Ureter (tissue), 1 donor: ENCODE measurements at regions not wholly inside any gene's neighbourhood (a gene's known extent, or its start where the extent isn't known, plus 50 kb on each side); places are given as distances from the start of the nearest gene placed in this dataset.
"Not testable (repeated sequence)": the region's sequence is repeated elsewhere in the genome, so short reads cannot be mapped to it uniquely, and the experiment has no call there.

Source experiments
- DNase-seq: peaks from one replicate; pipeline ENCODE4 v3.0.0-alpha.2; 2020; ENCODE audit warnings: low spot score
- donor health status: DM: yes; HTN: yes; CAD: no.

GRCh38 chr20:48381353-48382120 lies 446.3 kb downstream of the PREX1 start:
- no peak for DNase-seq

DNA sequence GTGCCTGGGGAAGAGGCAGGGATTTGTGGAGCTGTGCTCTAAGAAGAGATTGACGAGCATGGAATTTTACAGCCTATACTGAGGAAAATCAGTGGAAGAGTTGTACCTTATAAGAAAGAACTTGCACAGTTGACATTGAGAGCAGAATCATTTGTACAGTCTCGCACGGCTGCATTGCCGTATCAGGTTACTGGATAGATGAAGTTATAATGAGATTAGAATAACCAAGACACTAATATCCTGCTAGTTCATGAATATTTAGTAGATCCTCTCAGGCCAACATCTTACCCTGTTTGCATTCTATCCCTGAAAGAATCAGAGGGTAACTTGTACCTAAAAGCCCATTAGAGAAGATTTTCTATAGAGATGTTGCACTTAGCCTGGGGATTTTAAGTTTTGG lies 447.1 kb downstream of the PREX1 start:
- no peak for DNase-seq

DNA sequence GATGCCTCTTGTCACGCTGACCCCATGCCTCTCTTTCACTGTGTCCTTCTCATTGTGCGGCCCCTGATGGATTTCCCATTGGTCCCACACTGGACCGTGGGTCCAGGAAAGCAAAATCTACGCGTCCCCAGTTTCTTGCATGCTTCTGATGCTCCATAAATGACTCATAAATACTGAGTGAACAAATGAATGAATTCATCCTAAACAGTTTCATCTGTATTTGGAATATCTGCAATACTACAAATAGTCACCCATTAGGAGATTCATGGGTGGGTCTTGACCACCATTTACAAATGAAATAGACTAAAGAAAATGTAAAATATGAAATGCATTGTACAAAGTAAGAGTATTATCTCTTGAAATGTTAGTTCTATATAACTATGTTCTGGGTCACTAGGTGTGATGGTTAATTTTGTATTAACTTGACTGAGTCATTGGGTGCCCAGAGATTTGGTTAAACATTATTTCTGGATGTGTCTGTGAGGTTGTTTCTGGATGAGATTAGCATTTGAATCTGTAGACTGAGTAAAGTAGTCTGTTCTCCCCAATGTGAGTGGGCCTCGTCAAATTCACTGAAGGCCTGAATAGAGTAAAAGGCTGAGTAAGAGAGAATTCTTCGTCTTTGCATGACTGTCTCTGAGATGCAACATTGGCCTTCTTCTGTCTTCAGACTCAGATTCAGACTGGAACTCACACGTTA lies 448.7 kb downstream of the PREX1 start:
- DNase-seq: no peak

DNA sequence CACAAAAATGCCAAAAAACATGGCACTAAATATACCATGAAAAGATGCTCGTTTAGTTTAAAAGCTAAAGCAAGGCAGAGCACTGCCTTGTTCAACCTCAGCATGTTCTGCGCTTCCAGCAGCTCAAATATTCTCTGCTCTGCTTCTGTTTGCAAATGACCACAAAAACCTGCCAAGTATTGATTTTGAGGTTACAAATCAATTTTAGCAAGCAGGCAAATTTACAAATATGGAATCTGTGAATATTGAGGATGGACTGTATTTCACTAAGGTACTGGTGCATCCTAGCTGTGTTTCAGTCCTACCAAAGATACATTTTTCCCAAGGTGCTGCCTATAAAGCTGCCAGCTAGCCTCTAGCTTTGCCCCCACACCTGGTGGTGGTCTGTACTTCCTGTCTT lies 449.9 kb downstream of the PREX1 start:
- no peak for DNase-seq

DNA sequence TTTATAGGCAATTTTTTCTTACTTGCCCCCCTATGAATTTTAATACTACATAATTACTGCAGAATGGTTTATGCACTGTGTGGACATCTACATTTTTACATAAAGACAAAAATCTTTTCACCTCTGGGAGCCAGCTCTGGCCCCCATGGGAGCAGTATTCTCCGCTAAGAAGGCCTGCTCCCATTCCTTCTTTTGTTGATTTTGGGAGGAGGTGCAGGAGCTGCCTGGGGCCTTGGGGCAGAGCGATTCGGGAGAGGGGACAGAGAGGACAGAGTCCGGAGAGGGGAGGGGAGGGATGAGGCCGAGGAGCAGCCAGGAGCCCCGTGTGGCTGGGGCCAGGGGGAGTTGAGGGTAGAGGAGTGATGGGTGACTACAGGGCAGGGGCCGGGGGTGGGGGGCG lies 452.0 kb downstream of the PREX1 start:
- DNase-seq: no peak

DNA sequence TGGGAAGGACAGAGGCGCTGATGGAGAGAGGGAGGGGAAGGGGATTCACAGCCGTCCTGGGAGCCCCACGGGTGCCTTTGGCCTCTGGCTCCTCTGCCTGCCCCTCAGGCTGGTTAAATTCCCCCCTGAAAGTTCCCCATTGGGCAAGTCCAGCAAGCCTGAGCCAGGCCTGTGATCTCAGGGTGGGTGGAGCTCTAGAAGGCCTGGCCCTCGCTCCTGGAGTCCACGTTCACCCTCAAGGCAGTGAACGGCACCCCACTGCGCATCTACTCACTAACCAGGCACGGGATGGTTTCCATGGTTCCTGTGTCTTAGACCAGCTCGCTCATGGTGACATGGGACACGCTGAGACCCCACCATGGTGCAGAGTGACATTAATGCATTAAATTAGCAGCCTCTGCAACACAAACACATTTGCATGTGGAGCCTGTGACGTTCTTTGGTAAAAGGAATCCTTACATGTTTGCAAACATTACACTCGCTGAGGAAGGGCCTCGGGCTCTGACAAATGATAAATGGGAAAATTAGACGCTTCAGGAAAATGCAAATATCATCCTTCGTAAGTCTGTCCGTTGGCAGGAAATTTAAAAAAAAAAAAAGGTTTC lies 452.7 kb downstream of the PREX1 start:
- no peak for DNase-seq

GRCh38 chr20:48374031-48374907 lies 453.5 kb downstream of the PREX1 start:
- peak; percentile 59 for DNase-seq

GRCh38 chr20:48373555-48373934 lies 454.3 kb downstream of the PREX1 start:
- DNase-seq: no peak

DNA sequence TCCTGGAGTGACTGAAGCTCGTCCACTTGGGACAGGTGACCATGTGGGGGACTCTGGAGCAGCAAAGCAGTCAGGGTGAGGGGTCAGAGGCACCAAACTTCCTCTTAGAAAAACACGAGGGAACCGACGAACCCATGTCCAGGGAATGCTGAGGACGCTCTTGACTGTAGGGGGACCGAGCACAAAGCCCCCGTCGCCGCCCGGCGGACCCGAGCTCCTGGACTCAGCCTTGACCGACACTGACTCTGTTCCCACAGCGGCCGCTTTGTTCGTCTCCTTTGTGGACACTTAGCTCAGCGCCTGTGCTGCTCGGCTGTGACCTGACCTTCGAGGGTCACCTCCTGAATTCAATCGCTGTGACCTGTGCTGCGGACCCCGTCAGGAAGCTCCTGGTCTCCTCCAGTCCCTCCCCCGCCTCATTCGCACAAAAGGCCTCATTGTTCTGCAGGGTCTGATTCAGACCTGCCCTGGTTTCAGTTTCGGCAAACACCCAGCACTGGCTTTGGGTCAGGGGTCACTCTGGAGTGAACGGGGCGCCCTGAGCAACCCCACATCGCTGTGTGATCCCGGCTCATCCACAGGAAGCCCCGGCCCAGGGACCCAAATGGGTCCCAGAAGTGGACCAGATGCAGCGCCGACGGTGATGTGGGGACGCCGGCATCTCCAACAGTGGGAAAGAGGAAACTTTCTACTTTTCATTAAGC lies 454.8 kb downstream of the PREX1 start:
- not testable (repeated sequence) for DNase-seq

GRCh38 chr20:48371211-48371610 lies 456.6 kb downstream of the PREX1 start:
- DNase-seq: no peak

GRCh38 chr20:48368580-48369021 lies 459.2 kb downstream of the PREX1 start:
- peak; percentile 50 for DNase-seq

DNA sequence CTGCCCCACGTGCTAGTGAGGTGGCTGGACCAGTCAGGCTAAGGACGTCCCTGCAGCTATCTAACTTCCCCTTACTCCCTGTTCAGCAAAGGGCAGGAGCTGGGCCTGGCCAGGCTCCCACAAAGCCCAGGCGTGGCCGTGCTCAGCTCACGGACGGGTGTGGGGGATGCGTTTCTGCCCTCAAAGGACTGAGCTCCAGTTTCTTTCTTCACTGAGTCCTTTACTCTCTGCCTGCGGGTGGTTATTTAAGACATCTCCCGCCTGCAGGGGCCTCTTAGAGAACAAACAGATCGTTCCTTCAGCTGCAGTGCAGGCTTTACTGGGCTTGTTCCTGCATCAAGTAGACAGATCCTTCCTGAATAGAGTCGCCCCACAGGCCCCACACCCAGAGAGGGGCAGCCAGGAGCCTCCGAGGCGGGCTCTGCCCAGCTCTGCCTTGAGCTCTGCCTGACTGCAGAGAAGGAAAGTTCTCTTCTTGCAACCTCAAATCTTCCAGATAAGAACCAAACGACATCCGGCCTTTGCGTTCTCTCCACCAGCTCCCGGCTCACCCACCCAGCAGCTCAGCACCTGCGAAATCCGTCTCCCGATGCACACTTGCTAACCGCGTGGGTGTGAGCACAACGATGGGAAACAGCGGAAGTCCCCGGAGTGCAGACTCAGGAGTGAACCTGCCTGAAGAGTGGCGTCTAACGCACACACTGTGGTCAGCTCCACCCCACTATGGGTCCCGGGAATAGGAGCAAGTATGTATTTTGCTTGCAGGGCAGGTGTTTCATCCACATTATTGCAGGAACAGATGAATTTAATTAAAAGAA lies 460.0 kb downstream of the PREX1 start:
- DNase-seq: not testable (repeated sequence)

- no peak for DNase-seq
Measured at GRCh38 chr20:48366230-48366629, 461.6 kb downstream of the PREX1 start.

DNA sequence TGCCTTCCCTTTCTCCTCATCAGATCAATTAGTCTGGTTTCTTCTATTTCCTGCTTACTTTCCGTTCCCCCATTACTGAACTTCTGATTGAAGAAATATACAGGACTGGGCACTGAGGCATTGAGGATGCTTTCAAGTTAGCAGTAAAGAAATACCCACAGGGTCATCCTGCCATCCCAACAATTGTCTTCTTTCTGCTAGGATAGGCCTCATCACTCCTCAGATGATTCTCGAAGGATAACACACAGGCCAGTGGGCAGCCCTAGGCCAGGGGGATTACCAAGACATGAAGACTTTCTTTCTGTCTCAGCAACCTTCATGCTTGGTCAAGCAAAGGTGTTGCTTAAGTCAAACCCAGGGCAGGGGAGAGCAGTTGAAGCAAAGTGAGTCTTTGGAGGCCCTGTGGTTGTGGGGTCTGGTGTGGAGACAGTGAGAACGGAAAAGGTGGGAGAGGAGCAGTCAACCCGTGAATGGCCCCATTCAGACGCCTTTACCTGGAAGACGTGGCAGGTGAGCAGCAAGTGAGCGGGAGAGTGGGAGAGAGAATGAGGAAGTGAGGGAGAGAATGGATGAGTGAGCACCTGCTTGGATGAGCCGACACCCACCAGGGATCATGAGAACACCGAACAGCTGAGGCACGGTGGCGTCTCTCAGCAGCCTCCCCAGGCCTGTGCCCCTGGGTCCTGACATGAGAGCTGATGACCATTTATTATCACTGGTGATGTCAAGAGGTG lies 462.9 kb downstream of the PREX1 start:
- DNase-seq: no peak

- no peak for DNase-seq
Measured at GRCh38 chr20:48364055-48364454, 463.7 kb downstream of the PREX1 start.

DNA sequence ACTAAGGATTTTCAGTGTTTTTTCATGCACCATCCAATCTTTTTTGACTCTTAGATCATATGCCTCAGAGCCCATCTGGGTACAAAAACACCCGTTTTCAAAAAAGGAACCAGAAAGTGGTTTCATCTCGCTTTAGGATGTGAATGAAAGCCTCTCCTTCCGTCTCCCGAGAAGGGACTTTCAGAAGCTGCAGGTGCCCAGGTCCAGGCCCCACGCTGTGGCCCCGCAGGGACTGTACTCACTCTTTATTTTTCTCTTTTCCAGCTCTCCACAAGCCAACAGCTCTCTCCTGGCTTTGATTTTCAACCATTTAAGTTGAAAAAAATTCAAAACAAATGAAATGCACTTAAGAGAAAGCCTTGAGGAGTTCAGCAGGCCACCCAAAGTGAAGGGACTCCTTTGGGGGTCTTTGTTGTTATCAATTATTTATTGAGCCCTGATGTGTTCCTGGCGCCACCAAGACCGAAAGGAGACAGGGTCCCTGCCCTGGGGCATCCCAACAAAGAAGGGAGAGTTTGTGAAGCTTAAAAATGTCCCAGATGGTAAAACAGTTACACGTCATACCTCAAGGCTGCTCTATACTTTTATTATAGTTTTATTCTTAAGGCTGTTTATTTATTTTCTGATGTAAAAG lies 467.3 kb downstream of the PREX1 start:
- no peak for DNase-seq

- DNase-seq: no peak
Measured at GRCh38 chr20:48359692-48360341, 468.0 kb downstream of the PREX1 start.

DNA sequence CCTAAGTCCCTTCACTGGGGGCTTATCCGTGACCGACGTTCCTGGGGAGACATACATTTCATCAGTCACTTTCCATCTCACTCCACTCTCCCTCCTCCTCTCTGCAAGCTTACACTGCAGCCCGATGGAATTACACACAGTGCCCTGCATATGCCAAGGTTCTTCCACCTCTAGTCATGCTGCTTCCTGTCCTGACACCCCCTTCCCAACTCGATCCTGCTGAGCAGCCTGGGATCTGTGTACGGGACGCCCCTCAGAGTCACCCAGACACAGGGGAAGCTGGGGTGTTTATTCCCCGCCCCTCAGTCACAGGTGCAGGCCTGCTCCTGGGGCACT lies 468.8 kb downstream of the PREX1 start:
- DNase-seq: not testable (repeated sequence)
